Stimulated activated CD4-positive, alpha-beta T cell treated with anti-CD3 and anti-CD28 coated beads, Interleukin-2, amount 100 ng/mL, for 48 hours (primary cell): ENCODE measurements at regions not wholly inside any gene's neighbourhood (a gene's known extent, or its start where the extent isn't known, plus 50 kb on each side); places are given as distances from the start of the nearest gene placed in this dataset.
"Not testable (repeated sequence)": the region's sequence is repeated elsewhere in the genome, so short reads cannot be mapped to it uniquely, and the experiment has no call there.

Experiments used
- DNase-seq, 2 donors: peaks; one replicate each; pipeline ENCODE4 v3.0.0-alpha.2; 2020

GRCh38 chr13:57784633-57785032, 153.1 kb downstream of the PCDH17 start:
- DNase-seq, result no peak

GRCh38 chr13:57787058-57787791, 155.7 kb downstream of the PCDH17 start:
- DNase-seq, result no peak

DNA sequence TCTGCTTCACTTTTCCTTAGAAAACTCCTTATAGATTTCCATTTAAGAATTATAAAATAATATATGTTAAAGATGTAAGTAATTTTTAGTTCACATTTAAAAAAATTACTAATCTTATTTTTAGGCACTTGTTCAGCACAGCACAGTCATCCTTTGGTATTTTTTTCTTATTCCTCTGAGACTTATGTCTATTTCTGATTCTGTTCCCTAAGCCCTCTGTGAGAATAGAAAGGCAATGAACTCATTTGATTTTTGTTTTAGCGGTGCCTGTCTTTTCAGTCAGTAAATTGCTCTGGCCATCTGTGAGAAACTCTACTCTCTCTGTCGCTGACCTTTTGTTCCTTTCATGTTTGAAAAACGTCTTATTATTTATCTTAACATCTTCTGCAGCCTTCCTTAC, 168.1 kb downstream of the PCDH17 start:
- DNase-seq, result no peak

DNA sequence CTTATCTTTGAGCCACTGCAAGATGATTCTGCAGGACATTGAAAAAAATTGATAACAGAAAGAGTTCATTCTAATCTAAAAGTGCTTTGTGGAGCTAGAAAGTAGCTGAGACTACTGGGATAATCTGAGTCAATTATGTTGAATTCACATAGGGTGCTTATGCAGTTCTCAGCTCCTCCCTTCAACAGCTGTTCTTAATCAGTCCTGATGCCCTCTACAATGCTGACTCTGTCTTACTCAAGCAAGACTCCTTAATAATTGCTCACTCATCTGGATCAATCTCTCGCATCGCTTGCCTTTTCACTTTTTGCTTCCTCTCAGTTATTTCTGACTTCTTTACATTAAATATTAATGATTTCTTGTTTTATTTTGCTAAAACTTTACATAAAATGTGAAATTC, 182.1 kb downstream of the PCDH17 start:
- no peak for DNase-seq

DNA sequence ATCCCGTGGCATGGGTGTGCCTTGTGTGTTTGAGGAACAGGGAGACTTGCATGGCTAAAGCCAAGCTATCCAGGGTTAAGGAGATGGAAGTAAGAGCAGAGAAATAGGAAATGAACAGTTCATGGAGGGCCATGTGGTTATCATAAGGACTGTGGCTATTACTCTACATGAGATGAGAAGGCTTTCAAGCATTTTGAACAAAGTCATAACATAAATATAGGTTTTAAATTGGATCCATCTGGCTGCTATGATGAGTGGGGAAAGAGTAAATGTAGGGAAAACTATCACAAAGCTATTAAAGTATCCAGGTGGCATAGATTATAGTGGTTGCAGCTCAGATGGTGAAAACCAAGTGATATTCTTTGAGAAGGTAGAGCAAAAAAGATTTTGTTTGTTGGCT, 184.1 kb downstream of the PCDH17 start:
- no peak for DNase-seq

GRCh38 chr13:57820924-57821323, 189.4 kb downstream of the PCDH17 start:
- DNase-seq, result no peak

- DNase-seq, result no peak
Measured at GRCh38 chr13:57823704-57824103, 192.2 kb downstream of the PCDH17 start.

- DNase-seq, result no peak
Measured at GRCh38 chr13:57824121-57824520, 192.6 kb downstream of the PCDH17 start.

DNA sequence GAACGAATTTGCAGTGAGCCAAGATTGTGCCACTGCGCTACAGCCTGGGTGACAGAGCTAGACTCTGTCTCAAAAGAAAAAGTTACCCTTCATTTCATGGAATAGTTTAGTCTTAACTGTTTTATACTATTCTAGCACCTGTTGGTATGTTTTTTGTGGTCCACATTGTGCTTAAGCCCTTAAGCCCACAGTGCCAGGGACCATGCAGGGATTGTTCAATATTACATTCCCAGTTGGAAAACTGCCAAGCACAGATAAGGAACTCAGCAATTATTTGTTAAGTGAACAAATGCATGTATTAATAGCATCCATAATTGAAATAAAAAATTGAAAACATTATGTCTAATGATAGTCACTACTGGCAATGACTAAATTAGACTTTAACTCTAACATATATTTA, 193.5 kb downstream of the PCDH17 start:
- no peak for DNase-seq

GRCh38 chr13:57829496-57829895, 198.0 kb downstream of the PCDH17 start:
- no peak for DNase-seq

DNA sequence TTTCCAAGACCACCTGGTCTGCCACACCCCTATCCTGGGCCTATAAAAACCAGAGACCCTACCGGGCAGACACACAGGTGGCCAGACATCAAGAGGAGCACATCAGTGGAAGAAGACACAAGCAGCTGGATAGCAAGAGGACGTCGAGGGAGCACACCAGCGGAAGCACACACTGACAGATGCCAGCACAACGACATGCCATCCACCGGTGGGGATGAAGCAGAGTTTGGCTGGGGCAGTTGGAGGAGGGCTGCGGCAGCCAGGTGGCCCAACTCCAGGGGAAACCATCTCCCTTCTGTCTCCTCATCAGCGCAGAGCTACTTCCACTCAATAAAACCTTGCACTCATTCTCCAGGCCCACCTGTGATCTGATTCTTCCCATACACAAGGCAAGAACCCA, 200.6 kb downstream of the PCDH17 start:
- no peak for DNase-seq

DNA sequence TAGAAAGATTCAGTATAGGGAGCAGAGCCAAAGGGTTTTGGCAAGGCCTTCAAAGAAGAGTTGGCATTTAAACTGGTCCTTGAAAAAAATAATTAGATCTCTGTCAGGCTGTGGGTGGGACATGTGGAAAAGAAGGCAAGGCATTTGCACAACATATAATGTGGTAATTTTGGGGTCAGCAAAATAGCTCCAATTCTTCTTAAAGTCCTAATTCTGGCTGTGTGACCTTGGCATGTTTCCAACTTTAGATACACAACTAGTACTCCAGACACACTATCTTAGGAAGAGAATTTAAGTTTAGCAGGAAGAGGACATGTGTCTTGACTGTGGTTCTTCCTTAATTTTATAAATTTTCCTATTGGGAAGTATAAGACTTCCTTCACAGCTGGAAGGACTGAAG, 206.3 kb downstream of the PCDH17 start:
- no peak for DNase-seq

GRCh38 chr13:57843521-57843920, 212.0 kb downstream of the PCDH17 start:
- DNase-seq, result no peak

DNA sequence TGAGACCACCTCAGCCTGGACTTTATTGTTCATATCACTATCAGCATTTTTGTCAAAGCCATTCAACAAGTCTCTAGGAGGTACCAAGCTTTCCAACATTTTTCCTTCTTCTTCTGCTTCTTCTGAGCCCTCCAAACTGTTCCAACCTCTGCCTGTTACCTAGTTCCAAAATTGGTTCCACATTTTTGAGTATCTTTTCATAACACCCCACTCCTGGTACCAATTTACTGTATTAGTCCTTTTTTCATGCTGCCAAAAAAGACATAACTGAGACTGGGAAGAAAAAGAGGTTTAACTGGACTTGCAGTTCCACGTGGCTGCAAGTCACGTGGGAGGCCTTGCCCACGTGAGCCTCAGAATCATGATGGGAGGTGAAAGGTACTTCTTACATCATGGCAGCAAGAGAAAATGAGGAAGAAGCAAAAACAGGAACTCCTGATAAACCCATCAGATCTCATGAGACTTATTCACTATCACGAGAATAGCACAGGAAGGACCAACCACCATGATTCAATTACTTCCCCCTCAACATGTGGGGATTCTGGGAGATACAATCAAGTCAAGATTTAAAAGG, 215.1 kb downstream of the PCDH17 start:
- no peak for DNase-seq

- no peak for DNase-seq
Measured at GRCh38 chr13:57857945-57858344, 226.4 kb downstream of the PCDH17 start.

DNA sequence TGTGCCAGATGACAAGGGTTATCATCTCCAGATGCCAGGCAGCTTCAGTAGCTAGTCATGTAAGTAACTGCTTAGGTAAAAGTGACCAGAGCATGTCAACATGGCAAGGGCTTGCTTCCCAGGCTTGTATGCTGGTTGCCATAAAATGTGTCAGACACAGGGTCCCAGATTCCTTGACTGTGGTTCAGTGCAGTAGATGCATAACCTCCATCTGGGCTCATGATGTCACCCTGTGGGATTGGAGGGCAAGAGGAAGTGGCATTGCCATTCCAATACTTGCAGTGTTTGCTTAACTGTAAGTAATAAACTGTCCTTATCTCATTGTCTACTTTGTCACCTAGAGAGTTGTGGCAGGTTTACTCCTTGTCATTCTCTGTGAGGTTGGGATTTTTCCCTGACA, 226.8 kb downstream of the PCDH17 start:
- DNase-seq, result no peak

DNA sequence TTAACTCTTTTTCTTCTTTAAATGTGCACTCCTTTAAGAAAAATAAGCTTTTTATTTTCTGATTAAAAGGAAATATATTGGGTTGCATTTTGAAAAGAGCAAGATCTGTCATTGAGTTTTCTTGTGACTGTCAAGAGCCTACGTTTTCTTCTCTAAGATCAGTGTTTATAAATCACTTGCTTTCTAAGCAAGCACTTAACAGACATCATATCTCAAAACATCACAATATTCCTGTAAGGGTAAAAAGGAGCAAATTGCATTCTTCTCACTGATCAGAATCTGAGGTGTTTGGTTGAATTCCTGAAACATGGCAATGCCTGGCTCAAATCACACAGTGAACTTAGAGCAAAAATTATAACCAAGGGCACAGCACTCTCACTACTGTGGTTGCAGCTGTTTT, 231.3 kb downstream of the PCDH17 start:
- no peak for DNase-seq

- DNase-seq, result no peak
Measured at GRCh38 chr13:57865600-57866294, 234.2 kb downstream of the PCDH17 start.

DNA sequence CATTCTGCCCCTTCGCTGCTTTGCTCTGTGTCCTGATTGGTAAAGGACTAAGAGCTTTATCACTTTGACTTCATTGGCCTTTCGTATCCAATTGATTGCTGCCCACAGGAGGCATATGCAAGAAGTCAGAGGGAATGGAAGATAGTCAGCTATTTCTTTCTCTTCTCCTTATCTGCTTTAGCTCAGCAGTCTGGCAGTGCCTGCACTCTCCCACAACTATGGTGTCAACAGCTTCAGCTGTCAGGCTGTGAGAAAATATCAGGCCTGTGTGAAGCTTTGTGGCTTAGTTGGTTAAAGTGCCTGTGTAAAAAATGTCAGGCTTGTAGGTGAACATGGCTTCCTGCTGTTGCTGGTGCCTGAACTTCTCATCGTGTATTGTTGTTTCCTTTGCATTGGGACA, 243.0 kb downstream of the PCDH17 start:
- no peak for DNase-seq

DNA sequence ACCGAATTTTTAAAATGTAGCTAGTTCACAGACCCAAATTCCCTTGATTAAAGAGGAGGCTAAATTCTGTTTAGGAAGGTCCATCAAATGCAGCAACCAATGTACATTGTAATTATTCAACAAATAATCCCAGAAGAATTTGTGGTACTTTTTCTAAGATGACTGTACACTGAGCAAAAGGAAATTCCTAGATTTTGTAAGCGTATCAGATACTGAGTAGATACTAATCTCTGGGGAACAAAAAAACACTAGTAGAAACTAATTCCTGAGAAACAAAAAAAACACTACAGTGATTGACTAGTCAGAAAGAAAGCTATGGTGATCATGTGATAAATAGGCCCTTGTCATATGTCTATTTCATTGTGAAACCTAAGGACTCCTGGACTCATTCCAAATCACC, 246.1 kb downstream of the PCDH17 start:
- DNase-seq, result no peak

- no peak for DNase-seq
Measured at GRCh38 chr13:57878291-57878690, 246.7 kb downstream of the PCDH17 start.

- no peak for DNase-seq
Measured at GRCh38 chr13:57897225-57897624, 265.7 kb downstream of the PCDH17 start.

- DNase-seq, result no peak
Measured at GRCh38 chr13:57899096-57899495, 267.6 kb downstream of the PCDH17 start.

DNA sequence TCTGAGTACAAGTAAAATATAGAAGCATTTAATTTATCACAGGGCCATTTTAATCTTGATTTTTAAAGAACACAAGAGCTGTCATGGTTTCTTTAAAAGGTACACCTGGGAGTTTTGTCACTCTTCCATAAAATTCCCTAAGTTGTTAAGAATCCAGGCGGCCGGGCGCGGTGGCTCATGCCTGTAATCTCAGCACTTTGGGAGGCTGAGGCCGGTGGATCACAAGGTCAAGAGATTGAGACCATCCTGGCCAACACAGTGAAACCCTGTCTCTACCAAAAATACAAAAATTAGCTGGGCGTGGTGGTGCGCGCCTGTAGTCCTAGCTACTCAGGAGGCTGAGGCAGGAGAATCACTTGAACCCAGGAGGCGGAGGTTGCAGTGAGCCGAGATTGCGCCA, 278.3 kb downstream of the PCDH17 start:
- not testable (repeated sequence) for DNase-seq
